ENCODE measurements at regions not wholly inside any gene's neighbourhood (a gene's known extent, or its start where the extent isn't known, plus 50 kb on each side); places are given as distances from the start of the nearest gene placed in this dataset.

- intact Hi-C loops (cut with micrococcal nuclease), result no loop called here
- CTCF ChIA-PET, result no interaction called here
- Mint-ChIP-seq H3K4me1 (no peaks in the 10 kb centered on the region), H3K4me3 (no peak overlapping the region), H3K27ac (no peak overlapping the region), H3K36me3 (ENCODE audit: low read depth) (no peaks in the 10 kb centered on the region), H3K27me3 (no peaks in the 10 kb centered on the region), H3K9me3 (peaks cover 9% of the 10 kb centered on the region)
- ATAC-seq (ENCODE audit: low read depth) (no peak), DNase-seq (no peak)
- TF ChIP-seq CTCF (IDR thresholded peaks at IDR 0.05), result no peak
- POLR2A ChIA-PET, result no interaction called here
These were observed 453.3 kb downstream of the NUF2 start for GRCh38 chr1:163774978-163775620.

GRCh38 chr1:163777205-163777604, 455.5 kb downstream of the NUF2 start:
- no peak for DNase-seq
- intact Hi-C loops (cut with micrococcal nuclease), result no loop called here
- no peak for TF ChIP-seq CTCF (IDR thresholded peaks at IDR 0.05)
- Mint-ChIP-seq H3K27ac (no peak overlapping the region), H3K4me1 (no peaks in the 10 kb centered on the region), H3K36me3 (ENCODE audit: low read depth) (no peaks in the 10 kb centered on the region), H3K4me3 (no peak overlapping the region), H3K27me3 (no peaks in the 10 kb centered on the region), H3K9me3 (peaks cover 12% of the 10 kb centered on the region)
- ChIA-PET POLR2A (no interaction called here), CTCF (no interaction called here)
- no peak for ATAC-seq (ENCODE audit: low read depth)

GRCh38 chr1:163781146-163781545, 459.4 kb downstream of the NUF2 start:
- DNase-seq (no peak), ATAC-seq (ENCODE audit: low read depth) (no peak)
- Mint-ChIP-seq H3K27ac (no peak overlapping the region), H3K36me3 (ENCODE audit: low read depth) (no peaks in the 10 kb centered on the region), H3K27me3 (no peaks in the 10 kb centered on the region), H3K9me3 (peaks cover 9% of the 10 kb centered on the region), H3K4me1 (no peaks in the 10 kb centered on the region), H3K4me3 (no peak overlapping the region)
- POLR2A ChIA-PET, result no interaction called here
- CTCF ChIA-PET, result no interaction called here
- no peak for TF ChIP-seq CTCF (IDR thresholded peaks at IDR 0.05)
- intact Hi-C loops (cut with micrococcal nuclease), result no loop called here

GRCh38 chr1:163785868-163786405, 464.2 kb downstream of the NUF2 start:
- ChIA-PET CTCF (no interaction called here), POLR2A (no interaction called here)
- Mint-ChIP-seq H3K27ac (no peak overlapping the region), H3K36me3 (ENCODE audit: low read depth) (no peaks in the 10 kb centered on the region), H3K27me3 (no peaks in the 10 kb centered on the region), H3K9me3 (no peaks in the 10 kb centered on the region), H3K4me1 (no peaks in the 10 kb centered on the region), H3K4me3 (no peak overlapping the region)
- intact Hi-C loops (cut with micrococcal nuclease), result no loop called here
- no peak for TF ChIP-seq CTCF (IDR thresholded peaks at IDR 0.05)
- no peak for DNase-seq
- ATAC-seq (ENCODE audit: low read depth), result no peak

- Mint-ChIP-seq H3K4me1 (no peaks in the 10 kb centered on the region), H3K36me3 (ENCODE audit: low read depth) (no peaks in the 10 kb centered on the region), H3K4me3 (no peak overlapping the region), H3K27ac (no peak overlapping the region), H3K27me3 (no peaks in the 10 kb centered on the region), H3K9me3 (peaks cover 9% of the 10 kb centered on the region)
- no peak for ATAC-seq (ENCODE audit: low read depth)
- ChIA-PET CTCF (no interaction called here), POLR2A (no interaction called here)
- no peak for DNase-seq
- TF ChIP-seq CTCF (IDR thresholded peaks at IDR 0.05), result no peak
- intact Hi-C loops (cut with micrococcal nuclease), result no loop called here
These were observed 468.2 kb downstream of the NUF2 start for GRCh38 chr1:163789911-163790310.

Measured in activated B cell treated with CpG ODN at 0.5 μM for 24 hours (primary cell).